Spinal cord (tissue), 9 donors: ENCODE measurements at regions not wholly inside any gene's neighbourhood (a gene's known extent, or its start where the extent isn't known, plus 50 kb on each side); places are given as distances from the start of the nearest gene placed in this dataset.
A peak's percentile ranks its signal among the peaks of the same experiment; 100 is the strongest.

ENCODE experiments used
- DNase-seq, 6 donors: peaks; one replicate each; pipeline versions ENCODE4 v3.0.0 to v3.0.0-alpha.2; 2013 to 2015; ENCODE audit warnings: low spot score in 6 of 6, low read depth in 4 of 6
- H3K27ac ChIP-seq: one replicate; pipeline ENCODE4 v1.5.1; 2013; ENCODE audit warnings: low read depth, low read length, control low read depth
- H3K27me3 ChIP-seq: one replicate; pipeline ENCODE4 v1.6.1; 2013; ENCODE audit warnings: low read length; ENCODE audit not compliant: control insufficient read depth, insufficient read depth
- H3K36me3 ChIP-seq: one replicate; pipeline ENCODE4 v1.6.1; 2013; ENCODE audit warnings: low read length; ENCODE audit not compliant: control insufficient read depth, insufficient read depth
- H3K4me1 ChIP-seq: one replicate; pipeline ENCODE4 v1.6.1; 2013; ENCODE audit warnings: low read length; ENCODE audit not compliant: control insufficient read depth, insufficient read depth
- H3K4me3 ChIP-seq: one replicate; pipeline ENCODE4 v1.5.1; 2013; ENCODE audit warnings: low read depth, low read length, control low read depth
- H3K9me3 ChIP-seq: one replicate; pipeline ENCODE4 v1.6.1; 2013; ENCODE audit warnings: low read length; ENCODE audit not compliant: control insufficient read depth, insufficient read depth
- WGBS: methylation state at CpG from one replicate; pipeline ENCODE4 v1.1.5; 2013; ENCODE audit warnings: missing lambda C conversion rate; ENCODE audit not compliant: insufficient coverage; 5-methylcytosine and 5-hydroxymethylcytosine counted together
- donor health status: healthy.

- peaks cover 2% of the 10 kb centered on the region for H3K4me1 ChIP-seq
- no peaks in the 10 kb centered on the region for H3K9me3 ChIP-seq
- WGBS, result 73% methylated on average over 2 of the region's 4 CpGs
- DNase-seq, result no peak
- H3K27me3 ChIP-seq, result no peaks in the 10 kb centered on the region
- no peak overlapping the region for H3K4me3 ChIP-seq
- no peak overlapping the region for H3K27ac ChIP-seq
- H3K36me3 ChIP-seq, result no peaks in the 10 kb centered on the region
These were observed 192.8 kb upstream of the EEA1 start for GRCh38 chr12:93121729-93122488.

- DNase-seq, result no peak
- no peaks in the 10 kb centered on the region for H3K27me3 ChIP-seq
- H3K36me3 ChIP-seq, result no peaks in the 10 kb centered on the region
- no peak overlapping the region for H3K4me3 ChIP-seq
- peaks cover 4% of the 10 kb centered on the region for H3K4me1 ChIP-seq
- H3K9me3 ChIP-seq, result no peaks in the 10 kb centered on the region
- H3K27ac ChIP-seq, result no peak overlapping the region
- WGBS, result 100% methylated on average over 3 of the region's 5 CpGs
These were observed 193.5 kb upstream of the EEA1 start for GRCh38 chr12:93122569-93123091.

- no peaks in the 10 kb centered on the region for H3K36me3 ChIP-seq
- no peaks in the 10 kb centered on the region for H3K27me3 ChIP-seq
- WGBS, result 71% methylated on average over 1 of the region's 1 CpG
- no peak overlapping the region for H3K4me3 ChIP-seq
- peaks cover 10% of the 10 kb centered on the region for H3K4me1 ChIP-seq
- DNase-seq, result no peak
- no peaks in the 10 kb centered on the region for H3K9me3 ChIP-seq
- H3K27ac ChIP-seq, result no peak overlapping the region
These were observed 196.0 kb upstream of the EEA1 start for GRCh38 chr12:93125126-93125525.

- H3K36me3 ChIP-seq, result no peaks in the 10 kb centered on the region
- no peak overlapping the region for H3K27ac ChIP-seq
- no peaks in the 10 kb centered on the region for H3K27me3 ChIP-seq
- DNase-seq, result no peak
- H3K4me1 ChIP-seq, result peaks cover 10% of the 10 kb centered on the region
- no CpG with 5 or more reads among the region's 2 CpGs for WGBS
- no peaks in the 10 kb centered on the region for H3K9me3 ChIP-seq
- H3K4me3 ChIP-seq, result no peak overlapping the region
These were observed 197.0 kb upstream of the EEA1 start for GRCh38 chr12:93126069-93126474.

- no peaks in the 10 kb centered on the region for H3K36me3 ChIP-seq
- peaks cover 10% of the 10 kb centered on the region for H3K4me1 ChIP-seq
- H3K9me3 ChIP-seq, result no peaks in the 10 kb centered on the region
- DNase-seq, result no peak
- no peak overlapping the region for H3K4me3 ChIP-seq
- no peaks in the 10 kb centered on the region for H3K27me3 ChIP-seq
- H3K27ac ChIP-seq, result no peak overlapping the region
- WGBS, result 91% methylated on average over 5 of the region's 7 CpGs
These were observed 198.0 kb upstream of the EEA1 start for GRCh38 chr12:93127107-93127560.

GRCh38 chr12:93127582-93128331 is 198.7 kb upstream of the EEA1 start:
- peak in 1 of 6 donors; percentile 36 for DNase-seq
- 79% methylated on average over 13 of the region's 16 CpGs for WGBS
- Histone ChIP-seq H3K27ac (no peak overlapping the region), H3K4me1 (peaks cover 10% of the 10 kb centered on the region), H3K9me3 (no peaks in the 10 kb centered on the region), H3K27me3 (no peaks in the 10 kb centered on the region), H3K4me3 (no peak overlapping the region), H3K36me3 (no peaks in the 10 kb centered on the region)

- Histone ChIP-seq H3K27me3 (no peaks in the 10 kb centered on the region), H3K4me1 (peaks cover 10% of the 10 kb centered on the region), H3K4me3 (no peak overlapping the region), H3K27ac (no peak overlapping the region), H3K36me3 (no peaks in the 10 kb centered on the region), H3K9me3 (no peaks in the 10 kb centered on the region)
- no peak for DNase-seq
- WGBS, result 91% methylated on average over 6 of the region's 6 CpGs
These were observed 199.2 kb upstream of the EEA1 start for GRCh38 chr12:93128332-93128707.

- WGBS, result 100% methylated on average over 2 of the region's 4 CpGs
- H3K4me3 ChIP-seq, result no peak overlapping the region
- no peaks in the 10 kb centered on the region for H3K36me3 ChIP-seq
- no peak overlapping the region for H3K27ac ChIP-seq
- H3K4me1 ChIP-seq, result peaks cover 10% of the 10 kb centered on the region
- DNase-seq, result no peak
- no peaks in the 10 kb centered on the region for H3K9me3 ChIP-seq
- no peaks in the 10 kb centered on the region for H3K27me3 ChIP-seq
These were observed 201.4 kb upstream of the EEA1 start for GRCh38 chr12:93130366-93131054.

- H3K27me3 ChIP-seq, result no peaks in the 10 kb centered on the region
- no peaks in the 10 kb centered on the region for H3K36me3 ChIP-seq
- no peaks in the 10 kb centered on the region for H3K4me1 ChIP-seq
- H3K27ac ChIP-seq, result no peak overlapping the region
- 96% methylated on average over 3 of the region's 5 CpGs for WGBS
- H3K9me3 ChIP-seq, result no peaks in the 10 kb centered on the region
- H3K4me3 ChIP-seq, result no peak overlapping the region
- no peak for DNase-seq
These were observed 204.3 kb upstream of the EEA1 start for GRCh38 chr12:93133361-93133760.
